Fibroblast of peridontal ligament (primary cell): ENCODE measurements at regions not wholly inside any gene's neighbourhood (a gene's known extent, or its start where the extent isn't known, plus 50 kb on each side); places are given as distances from the start of the nearest gene placed in this dataset.
"Not testable (repeated sequence)": the region's sequence is repeated elsewhere in the genome, so short reads cannot be mapped to it uniquely, and the experiment has no call there.

ENCODE experiments used
- DNase-seq: peaks from one replicate; pipeline ENCODE4 v3.0.0-alpha.2; 2010; ENCODE audit errors: extremely low read depth

GRCh38 chr21:13303763-13304162 lies 305.8 kb upstream of the POTED start:
- DNase-seq: not testable (repeated sequence)

GRCh38 chr21:13304901-13305300 lies 304.7 kb upstream of the POTED start:
- DNase-seq: not testable (repeated sequence)

DNA sequence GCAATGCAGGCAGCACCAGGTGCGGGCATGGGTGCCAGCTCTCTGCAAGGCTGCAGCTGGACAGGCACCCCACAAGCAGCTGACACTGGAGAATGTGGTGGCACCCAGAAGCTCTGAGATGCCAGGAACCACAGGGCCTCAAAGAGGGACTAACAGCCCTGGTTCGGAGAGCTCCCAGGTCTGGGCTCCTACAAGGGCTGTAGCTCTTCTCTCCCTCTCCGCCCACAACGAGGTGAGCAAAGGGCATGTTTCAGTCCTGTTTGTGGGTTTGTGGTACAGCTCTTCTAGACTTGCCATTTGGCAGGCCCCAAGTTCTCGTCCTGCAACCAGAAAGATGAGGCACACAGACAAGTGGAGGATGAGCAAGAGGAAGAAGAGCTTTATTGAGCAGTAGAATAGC lies 299.5 kb upstream of the POTED start:
- DNase-seq: not testable (repeated sequence)

GRCh38 chr21:13310570-13311524 lies 298.7 kb upstream of the POTED start:
- not testable (repeated sequence) for DNase-seq

- DNase-seq: not testable (repeated sequence)
Observed at GRCh38 chr21:13318718-13319117, 290.9 kb upstream of the POTED start.

DNA sequence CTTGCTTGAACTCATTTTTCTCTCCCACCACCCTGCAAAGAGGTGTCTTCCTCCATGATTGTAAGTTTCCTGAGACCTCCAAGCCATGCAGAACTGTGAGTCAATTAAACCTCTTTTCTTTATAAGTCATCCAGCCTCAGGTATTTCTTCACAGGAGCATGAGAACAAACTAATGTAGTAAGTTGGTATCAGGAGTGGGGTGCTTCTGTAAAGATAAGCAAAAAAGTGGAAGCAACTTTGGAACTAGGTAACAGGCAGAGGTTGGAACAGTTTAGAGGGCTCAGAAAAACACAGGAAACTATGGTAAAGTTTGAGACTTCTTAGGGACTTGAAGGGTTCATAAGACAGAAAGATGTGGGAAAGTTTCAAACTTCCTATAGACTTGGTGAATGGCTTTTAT lies 287.7 kb upstream of the POTED start:
- DNase-seq: not testable (repeated sequence)

DNA sequence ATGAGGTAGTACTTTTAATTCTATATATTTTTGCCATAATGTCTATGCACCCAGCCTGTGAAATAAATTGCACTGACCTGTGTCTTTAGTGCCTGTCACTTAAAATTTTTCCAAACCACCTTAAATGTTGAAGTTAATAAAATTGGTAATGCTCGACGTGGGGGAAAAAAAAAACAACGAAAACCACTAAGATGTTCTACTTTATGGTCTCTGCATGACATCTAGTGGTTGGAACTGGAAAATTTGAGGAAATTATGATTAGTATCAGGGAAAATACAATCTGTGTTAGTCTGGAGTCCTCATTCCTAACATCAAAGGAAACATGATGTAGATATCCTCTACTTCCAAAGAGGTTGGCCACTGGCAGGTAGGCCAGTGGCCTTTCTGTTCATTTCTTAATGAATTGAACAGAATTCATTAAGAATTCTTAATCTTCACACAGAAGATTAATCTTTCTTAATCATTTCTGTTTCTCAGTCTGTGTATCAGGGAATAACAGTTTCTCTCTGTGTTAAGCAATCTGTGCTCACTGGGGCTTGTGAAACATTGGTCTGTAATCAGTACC lies 268.8 kb upstream of the POTED start:
- not testable (repeated sequence) for DNase-seq

DNA sequence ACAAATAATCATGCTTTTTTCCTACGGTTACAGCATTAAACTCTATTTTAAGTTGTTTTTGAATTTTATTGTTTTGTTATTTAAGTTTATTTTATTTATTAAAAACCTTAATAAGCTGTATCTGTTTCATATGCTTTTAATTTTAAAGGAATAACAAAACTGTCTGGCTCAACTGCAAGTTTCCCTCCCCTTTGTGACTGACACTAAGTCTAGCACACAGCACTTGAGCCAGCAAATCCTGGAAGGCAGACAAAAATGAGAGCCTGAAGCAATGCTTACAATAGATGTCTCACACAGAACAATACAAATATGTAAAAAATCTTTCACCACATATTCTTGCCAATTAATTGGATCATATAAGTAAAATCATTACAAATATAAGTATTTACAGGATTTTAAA lies 258.1 kb upstream of the POTED start:
- DNase-seq: peak; percentile 3

GRCh38 chr21:13360175-13360574 lies 249.4 kb upstream of the POTED start:
- DNase-seq: not testable (repeated sequence)

DNA sequence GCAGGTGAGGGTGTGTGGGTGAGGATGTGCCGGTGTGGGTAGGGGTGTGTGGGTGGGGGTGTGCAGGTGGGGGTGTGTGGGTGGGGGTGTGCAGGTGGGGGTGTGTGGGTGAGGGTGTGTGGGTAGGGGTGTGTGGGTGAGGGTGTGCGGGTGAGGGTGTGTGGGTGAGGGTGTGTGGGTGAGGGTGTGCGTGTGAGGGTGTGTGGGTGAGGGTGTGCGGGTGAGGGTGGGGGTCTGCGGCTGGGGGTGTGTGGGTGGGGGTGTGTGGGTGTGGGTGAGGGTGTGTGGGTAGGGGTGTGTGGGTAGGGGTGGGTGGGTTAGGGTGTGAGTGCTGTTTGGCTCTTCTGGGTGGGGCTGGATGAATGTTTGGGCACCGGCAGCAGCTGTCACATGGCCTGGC lies 241.4 kb upstream of the POTED start:
- no peak for DNase-seq

GRCh38 chr21:13372721-13373120 lies 236.9 kb upstream of the POTED start:
- not testable (repeated sequence) for DNase-seq

DNA sequence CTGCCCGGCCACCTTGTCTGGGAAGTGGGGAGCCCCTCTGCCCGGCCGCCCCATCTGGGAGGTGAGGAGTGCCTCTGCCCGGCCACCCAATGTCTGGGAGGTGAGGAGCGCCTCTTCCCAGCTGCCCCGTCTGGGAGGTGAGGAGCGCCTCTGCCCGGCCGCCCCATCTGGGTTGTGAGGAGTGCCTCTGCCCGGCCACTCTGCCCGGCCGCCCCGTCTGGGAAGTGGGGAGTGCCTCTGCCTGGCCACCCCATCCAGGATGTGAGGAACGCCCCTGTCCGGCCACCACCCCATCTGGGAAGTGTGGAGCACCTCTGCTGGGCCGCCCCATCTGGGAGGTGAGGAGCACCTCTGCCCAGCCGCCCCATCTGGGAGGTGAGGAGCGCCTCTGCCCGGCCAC lies 230.6 kb upstream of the POTED start:
- DNase-seq: not testable (repeated sequence)

DNA sequence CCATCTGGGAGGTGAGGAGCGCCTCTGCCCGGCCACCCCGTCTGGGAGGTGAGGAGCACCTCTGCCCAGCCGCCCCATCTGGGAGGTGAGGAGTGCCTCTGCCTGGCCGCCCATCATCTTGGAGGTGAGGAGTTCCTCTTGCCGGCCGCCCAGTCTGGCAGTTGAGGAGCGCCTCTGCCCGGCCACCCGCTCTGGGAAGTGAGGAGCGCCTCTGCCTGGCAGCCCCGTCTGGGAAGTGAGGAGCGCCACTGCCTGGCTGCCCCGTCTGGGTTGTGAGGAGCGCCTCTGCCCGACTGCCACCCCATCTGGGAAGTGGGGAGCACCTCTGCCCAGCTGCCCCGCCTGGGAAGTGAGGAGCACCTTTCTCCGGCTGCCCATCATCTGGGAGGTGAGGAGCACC lies 230.0 kb upstream of the POTED start:
- DNase-seq: not testable (repeated sequence)

GRCh38 chr21:13380561-13380960 lies 229.0 kb upstream of the POTED start:
- DNase-seq: not testable (repeated sequence)

DNA sequence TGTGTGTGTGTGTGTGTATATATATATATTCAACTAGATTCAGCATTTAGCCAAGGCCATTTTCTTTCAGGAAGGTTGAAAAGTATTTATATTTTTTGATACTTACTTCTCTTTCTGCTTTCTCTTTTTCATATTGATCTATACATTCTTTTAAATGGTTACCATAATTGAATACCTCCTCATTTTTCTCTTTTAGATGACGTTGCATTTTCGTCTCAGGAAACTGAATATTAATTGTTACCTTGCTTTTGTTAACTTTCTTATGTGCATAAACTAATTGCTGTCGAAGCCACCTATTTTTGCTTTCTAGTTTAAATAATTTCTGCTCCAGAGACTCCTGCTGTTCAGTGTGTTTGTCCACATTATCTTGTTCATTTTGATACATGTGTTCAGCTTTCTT lies 225.4 kb upstream of the POTED start:
- DNase-seq: not testable (repeated sequence)

- not testable (repeated sequence) for DNase-seq
Observed at GRCh38 chr21:13409184-13409583, 200.4 kb upstream of the POTED start.

DNA sequence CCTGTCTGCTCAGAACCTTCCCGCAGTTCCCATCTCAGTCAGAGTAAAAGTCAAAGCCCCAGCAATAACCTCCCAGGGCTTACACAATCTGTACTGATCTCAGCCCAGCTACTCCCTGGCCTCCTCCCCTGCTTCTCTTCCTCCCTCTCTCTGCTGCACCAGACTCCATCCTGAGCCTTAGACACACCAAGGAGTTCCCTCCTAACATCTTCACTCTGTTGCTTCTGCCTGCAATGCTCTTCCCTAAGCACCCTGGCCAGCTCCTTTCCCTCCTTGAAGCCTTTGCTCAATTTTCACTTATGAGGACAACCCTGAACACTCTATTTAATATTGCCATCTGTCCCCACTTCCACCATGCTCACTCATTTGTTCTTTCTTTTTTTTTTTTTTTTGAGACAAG lies 173.7 kb upstream of the POTED start:
- not testable (repeated sequence) for DNase-seq

DNA sequence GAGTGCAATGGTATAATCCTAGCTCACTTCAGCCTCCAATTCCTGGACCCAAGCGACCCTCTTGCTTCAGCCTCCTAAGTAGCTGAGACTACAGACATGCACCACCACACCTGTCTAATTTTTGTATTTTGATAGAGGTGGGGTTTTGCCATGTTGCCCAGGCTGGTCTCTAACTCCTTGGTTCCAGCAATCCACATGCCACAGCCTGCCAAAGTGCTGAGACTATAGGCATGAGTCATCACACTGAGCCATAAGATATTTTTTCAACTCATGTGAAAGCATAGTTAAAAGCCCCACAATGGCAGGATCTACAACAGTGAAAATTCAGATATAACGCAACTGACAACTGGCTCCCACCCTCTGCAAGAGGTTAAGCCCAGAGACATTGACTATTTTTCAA lies 161.8 kb upstream of the POTED start:
- DNase-seq: not testable (repeated sequence)

DNA sequence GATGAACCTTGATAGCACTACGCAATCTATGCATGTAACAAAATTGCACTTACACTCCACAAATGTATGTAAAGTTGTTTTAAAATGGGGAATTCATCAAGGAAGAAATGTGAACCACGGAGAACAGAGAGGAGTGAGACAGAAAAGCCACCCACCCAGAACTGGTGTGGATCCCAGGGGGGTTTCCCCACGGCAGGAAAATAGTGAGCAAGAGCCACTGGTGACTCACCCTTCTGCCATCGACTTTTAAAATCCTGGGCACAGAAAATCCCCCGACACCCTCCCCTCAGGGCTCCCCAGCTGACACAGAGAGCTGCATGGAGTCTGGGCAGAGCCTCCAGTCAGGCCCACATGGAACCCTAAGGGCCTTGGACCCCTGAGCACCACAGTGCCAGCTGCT lies 146.0 kb upstream of the POTED start:
- DNase-seq: not testable (repeated sequence)
